GM18505 (cell line): ENCODE measurements at regions not wholly inside any gene's neighbourhood (a gene's known extent, or its start where the extent isn't known, plus 50 kb on each side); places are given as distances from the start of the nearest gene placed in this dataset.

Experiments
- ATAC-seq: cut with Tn5 transposase; IDR thresholded peaks from one replicate; pipeline ENCODE4 v1.9.1; 2021; ENCODE audit not compliant: unreplicated experiment
- POLR2A ChIP-seq: IDR thresholded peaks from 4 replicates; pipeline ENCODE4 v1.6.1; 2011; ENCODE audit warnings: borderline replicate concordance; ENCODE audit not compliant: insufficient read depth, insufficient read length; ENCODE audit errors: extremely low read depth

DNA sequence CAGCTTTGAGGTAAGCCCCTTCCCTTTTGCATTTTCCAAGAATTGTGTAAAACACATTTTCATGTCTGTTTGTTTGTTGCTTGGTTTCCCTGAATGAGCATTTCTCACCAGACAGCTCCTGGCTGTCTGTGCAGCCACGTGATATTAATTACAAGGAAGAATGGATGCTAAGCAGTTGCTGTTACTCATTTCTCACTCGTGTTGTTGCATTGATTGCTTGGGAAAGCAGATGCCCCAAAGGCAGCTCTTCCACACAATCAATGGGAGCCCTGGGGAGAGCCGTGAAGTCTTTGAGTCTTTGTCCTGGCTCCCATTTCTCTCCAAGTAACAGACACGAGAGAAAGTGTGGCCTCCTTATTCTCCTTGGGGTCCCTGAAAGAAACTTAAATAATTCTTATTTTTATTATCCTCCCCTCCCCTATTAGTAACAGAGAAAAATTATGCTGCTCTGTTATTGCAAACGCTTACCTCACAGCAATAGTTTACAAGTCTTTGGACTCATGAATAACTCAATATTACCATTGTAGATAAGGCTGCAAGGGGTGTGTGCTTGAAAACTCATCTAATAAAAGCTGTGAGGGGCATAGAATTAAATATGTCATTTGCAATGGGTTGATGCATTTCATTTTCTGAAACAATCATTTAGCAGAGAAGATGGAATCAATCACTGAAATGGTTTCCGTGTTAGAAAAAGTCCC, 127.7 kb upstream of the CAMK1G start:
- TF ChIP-seq POLR2A, result no peak
- no peak for ATAC-seq

DNA sequence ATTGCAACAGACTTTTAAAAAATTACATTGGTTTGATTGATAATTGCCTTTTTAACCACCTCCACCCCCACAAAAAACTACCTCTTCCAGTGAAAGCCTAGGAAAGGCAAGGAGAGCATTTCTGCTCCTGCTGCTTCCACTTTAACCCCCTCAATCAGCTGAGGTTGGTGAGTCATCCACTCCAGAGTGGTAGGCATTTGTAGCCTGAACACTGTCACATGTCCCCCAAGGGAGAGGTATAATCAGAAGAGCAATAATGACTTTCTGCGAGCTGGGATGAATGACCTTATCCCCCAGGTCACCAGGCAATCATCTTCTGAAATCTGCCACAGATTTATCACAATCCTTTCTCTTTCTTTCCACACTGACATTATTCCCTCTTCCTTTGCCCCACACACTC, 126.6 kb upstream of the CAMK1G start:
- TF ChIP-seq POLR2A, result no peak
- no peak for ATAC-seq

DNA sequence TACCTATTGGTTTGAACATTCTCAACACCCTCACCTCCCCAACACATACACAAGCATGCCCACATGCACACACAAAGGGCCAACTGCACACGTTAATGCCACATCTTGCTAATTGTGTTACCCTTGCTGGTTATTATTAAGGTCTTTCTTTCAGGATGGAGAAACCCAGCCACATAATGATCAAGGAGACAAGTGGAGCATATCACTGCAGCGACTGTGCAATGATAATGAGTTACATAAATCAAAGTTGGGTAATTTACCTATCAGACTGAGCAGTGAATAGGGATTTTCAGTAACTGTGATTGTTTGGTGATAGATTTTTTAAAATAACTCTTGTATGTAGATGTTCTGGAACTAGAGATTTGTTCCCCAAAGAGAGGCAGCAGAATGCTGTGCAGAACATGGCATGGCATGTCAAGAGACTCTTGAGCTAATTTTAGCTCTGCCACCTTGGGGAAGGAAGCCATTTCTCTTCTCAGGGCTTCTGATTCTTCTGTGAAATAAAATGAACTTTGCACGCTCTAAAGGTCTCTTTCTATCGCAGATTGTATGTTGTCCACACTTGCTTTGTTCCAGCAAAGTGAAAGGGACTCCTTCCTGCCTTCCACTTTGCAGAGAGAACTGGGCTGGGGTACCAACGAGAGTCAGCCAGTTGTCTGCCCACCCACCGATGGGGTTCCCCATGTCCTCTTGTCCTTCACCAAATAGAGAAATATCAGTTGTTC, 126.0 kb upstream of the CAMK1G start:
- no peak for ATAC-seq
- no peak for TF ChIP-seq POLR2A

DNA sequence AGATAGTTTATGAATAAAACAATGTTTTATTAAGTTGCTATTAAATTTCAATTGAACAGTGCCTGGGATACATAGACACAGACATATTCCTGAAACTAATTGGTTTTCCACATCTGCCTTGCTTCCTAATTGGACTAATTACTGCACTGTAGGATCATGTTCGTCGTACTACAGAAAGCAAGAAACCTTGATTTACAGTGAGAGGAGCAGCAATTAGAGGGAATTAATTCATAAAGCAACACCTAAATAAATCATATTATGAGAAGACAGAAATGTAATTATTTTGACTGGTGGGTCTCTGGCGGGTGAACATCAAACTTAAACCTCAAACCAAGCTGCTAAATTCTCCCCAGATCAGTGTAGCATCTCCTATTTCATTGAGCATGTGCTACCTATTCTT, 124.6 kb upstream of the CAMK1G start:
- TF ChIP-seq POLR2A, result no peak
- ATAC-seq, result no peak

DNA sequence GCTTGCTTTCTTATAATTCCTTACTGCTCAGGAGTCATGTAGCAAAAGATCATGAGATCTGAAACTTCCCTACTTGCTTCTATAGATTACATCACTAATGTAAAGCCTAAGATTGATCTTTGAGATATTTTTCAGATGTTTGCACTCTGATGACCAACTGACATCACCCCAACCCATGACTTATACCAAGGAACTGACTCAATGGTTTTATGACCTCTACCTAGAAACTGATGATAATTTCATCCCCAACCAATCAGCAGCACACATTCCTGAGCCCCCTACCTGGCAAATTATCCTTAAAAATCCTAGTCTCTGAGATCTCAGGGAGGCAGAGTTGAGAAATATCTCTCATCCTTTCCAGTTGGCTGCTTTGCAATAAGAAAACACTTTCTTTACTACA, 122.3 kb upstream of the CAMK1G start:
- no peak for TF ChIP-seq POLR2A
- no peak for ATAC-seq

DNA sequence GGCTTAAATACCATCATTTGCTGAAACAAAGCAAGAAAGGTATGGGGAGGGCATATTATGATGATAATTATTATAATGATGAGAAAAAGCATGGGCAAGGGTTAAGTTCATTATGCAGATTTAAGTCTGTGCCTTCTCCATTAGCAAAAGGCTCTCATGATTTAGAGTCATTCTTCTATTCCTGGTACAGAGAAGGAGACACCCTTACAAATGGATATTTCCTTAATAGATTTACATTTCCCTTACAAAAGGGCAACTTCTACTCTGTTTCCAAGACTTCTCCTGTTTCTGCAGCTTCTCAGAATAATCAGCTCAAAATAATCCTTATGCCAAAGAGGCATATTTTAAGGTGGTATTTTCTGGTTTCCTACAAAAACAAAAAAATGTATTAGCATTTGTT, 121.1 kb upstream of the CAMK1G start:
- ATAC-seq, result no peak
- TF ChIP-seq POLR2A, result no peak

DNA sequence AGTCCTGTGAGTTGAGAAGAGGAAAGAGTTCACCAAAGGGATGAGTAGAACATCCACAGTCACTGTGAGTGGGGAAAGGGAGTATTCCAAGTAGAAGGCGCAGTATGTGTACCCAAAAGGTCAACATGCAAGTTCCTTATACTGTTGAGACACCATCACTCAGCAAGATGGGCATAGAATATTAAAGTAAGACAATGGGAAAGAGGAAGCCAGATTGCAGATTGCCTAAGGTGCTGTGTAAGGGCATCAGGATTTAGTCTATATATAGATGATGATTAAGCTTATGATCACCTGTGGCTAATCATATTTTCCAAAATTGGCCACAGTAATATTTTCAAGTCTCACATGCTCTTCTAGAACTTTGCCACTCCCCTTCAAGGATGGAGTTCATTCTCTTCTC, 120.1 kb upstream of the CAMK1G start:
- no peak for ATAC-seq
- TF ChIP-seq POLR2A, result no peak

DNA sequence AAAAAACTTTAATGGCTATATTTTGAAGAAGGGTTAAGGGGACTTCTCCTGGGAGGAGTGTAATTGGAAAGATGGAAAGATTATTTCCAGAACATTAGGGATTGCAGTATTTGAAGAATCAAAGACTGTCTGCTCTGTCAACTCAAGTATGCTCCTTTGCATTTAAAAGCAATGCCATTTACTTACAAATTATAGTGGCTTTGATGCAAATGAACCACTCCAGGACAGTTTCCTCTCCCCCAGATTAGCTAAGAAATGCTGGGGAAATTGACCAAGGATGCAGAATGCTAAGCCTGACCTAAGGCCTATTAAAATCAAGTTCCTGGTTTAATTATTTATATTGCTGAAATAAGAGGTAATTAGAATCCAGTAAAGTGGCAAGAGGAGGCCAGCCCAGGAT, 110.5 kb upstream of the CAMK1G start:
- TF ChIP-seq POLR2A, result no peak
- no peak for ATAC-seq

DNA sequence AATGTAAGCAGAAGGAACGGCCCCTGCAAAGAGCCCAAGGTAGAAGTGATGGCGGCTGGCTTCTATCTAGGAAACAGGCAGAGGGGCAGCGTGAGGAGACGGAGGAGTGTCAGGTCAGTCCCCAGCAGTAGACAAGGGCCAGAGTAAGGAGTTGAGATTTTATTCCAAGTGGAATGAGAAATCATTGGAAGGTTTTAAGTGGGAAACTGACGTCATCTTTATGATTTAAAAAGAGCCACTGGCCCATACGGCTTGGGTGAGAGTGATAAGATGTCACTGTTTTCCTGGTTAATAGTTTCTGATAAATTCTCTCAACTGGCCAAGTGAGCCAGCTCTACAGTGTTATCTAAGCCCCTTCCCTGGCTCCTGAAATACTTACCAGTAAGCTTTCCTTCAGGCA, 103.2 kb upstream of the CAMK1G start:
- TF ChIP-seq POLR2A, result no peak
- ATAC-seq, result no peak

DNA sequence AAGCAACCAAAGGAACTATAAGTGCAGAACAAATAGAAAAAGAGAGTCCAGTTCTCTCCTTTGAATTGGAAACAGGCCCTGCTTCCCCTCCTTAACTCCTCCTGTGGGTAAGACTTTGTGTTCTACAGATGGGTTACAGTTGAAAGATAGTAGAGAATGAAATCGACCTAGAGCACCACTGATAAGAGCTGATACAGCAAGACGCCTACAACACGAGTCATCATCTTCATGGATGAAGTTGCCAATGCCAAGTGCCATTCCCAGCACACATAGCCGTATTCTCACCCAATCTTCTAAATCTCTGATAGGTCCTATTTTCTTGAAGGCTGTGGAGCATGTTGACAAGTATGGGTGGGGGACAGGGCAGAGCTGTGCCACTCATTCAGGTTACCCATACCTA, 99.8 kb upstream of the CAMK1G start:
- no peak for TF ChIP-seq POLR2A
- ATAC-seq, result no peak

DNA sequence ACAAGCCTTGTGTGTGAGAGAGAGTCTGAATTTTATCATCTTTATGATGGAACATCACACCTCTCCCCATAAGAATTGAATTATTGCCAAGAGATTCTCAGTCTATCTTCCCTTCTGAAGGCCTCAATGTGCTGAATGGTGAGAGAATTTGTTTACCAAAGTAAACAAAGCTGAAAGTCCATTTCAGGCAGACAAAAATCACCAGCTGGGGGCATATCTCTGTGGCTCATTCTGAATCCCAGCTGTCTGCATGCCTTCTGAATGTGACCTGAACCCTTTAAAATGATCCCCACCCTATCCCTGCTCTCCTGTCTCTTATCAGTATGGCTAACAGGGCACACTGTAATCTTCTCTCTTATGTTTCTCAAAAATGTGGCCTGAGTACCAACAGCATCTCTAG, 99.1 kb upstream of the CAMK1G start:
- ATAC-seq, result no peak

DNA sequence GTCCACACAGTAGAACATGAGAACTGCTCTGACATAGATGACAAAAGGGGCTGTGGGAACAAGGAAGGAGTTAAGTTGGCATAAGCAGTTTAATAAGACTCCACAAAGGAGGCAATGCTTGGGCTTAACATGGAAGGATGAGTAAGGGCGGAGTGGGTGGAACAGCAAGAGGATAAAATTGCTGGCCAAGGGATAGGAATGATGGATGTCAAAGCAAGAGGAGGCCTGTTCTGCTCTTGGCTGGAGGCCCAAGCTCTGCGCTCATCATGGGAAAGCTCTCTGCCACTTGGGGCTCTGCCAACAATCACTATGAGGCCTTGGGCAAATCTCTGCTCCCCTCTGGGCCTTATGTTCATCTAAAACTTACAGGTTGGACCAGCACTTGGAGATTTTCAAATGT, 98.3 kb upstream of the CAMK1G start:
- no peak for TF ChIP-seq POLR2A
- ATAC-seq, result no peak

More for the DNA sequence above, 99.1 kb upstream of the CAMK1G start:
- TF ChIP-seq POLR2A, result no peak

DNA sequence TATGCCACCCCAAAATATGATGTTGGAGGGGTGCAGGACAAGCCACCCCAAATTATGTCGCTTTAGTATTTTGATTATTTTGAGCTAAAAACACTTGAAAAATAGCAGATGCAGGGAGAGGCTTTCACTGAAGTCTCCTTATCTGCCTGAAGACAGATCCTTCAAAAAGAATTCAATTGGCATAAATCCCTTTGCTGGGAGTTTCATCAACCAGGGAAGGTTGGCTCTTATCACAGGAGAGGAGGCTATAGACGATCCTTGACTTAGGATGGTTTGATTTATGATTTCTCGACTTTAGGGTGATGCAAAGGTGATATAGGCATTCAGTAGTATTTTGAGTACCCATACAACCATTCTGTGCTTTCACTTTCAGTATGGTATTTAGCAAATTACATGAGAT, 97.8 kb upstream of the CAMK1G start:
- ATAC-seq, result no peak
- no peak for TF ChIP-seq POLR2A

DNA sequence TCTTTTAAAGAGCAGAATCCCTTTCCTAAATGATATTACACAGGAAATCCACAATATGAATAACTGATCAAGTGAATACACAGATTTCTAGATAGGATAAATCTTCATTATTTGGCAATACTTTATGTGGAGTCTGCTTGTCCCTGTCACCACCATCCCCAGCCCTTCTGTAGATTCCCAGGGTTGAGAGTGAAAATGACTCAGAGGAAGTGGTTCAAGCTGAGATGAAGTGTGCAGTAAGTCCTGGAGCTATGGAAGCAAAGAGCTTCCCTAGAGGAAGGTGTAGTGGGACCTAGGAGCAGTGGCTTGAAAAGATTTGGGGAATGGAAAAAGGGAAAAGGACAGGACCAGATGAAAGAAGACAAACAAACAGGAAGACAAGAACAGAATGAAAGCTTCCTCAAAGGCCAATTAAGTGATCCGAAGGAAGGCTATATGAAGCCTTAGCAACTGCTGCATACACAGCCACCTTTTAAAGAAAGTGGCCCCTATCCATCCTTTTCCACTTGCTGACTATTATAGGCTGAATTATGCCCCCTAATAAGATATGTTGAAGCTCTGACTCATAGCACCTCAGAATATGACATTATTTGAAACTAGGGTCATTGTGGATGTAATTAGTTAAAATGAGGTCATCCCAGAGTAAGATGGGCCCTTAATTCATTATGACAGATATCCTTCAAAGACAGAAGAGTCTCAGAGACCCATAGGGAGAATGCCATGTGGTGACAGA, 96.5 kb upstream of the CAMK1G start:
- ATAC-seq, result no peak

More for the DNA sequence above, 96.5 kb upstream of the CAMK1G start:
- no peak for TF ChIP-seq POLR2A
